DND-41 (cell line): ENCODE measurements at regions not wholly inside any gene's neighbourhood (a gene's known extent, or its start where the extent isn't known, plus 50 kb on each side); places are given as distances from the start of the nearest gene placed in this dataset.

Source experiments
- ATAC-seq: fragments of 200-7000 bp; cut with Tn5 transposase; 3 replicates; pipeline ENCODE4 v1.9.1; 2021; ENCODE audit warnings: low read depth; ENCODE audit not compliant: insufficient read depth
- DNase-seq: peaks from one replicate; pipeline ENCODE4 v3.0.0-alpha.2; 2020
- H2AFZ ChIP-seq: 2 replicates; pipeline ENCODE4 v1.6.0; 2012; ENCODE audit warnings: low read depth, low read length
- H3K27ac ChIP-seq: 2 replicates; pipeline ENCODE4 v1.5.1; 2012; ENCODE audit warnings: low read length, inconsistent platforms
- H3K27me3 ChIP-seq: fragments of 200-600 bp; sonication (generic); 2 replicates; pipeline ENCODE4 v1.6.0; 2012; ENCODE audit warnings: low read length, mild to moderate bottlenecking, inconsistent platforms; ENCODE audit not compliant: insufficient read depth, poor library complexity
- H3K36me3 ChIP-seq: 2 replicates; pipeline ENCODE4 v1.5.1; 2012; ENCODE audit warnings: low read length, inconsistent platforms; ENCODE audit not compliant: insufficient read depth
- H3K4me1 ChIP-seq: 2 replicates; pipeline ENCODE4 v1.5.1; 2012; ENCODE audit warnings: mild to moderate bottlenecking, low read length; ENCODE audit not compliant: insufficient read depth
- H3K4me2 ChIP-seq: 2 replicates; pipeline ENCODE4 v1.6.0; 2012; ENCODE audit warnings: mild to moderate bottlenecking, moderate library complexity, low read length, inconsistent platforms; ENCODE audit not compliant: insufficient read depth
- H3K4me3 ChIP-seq, 2 experiments: fragments of 200-600 bp in 1 of 2; shearing (Covaris generic) in 1 of 2; 2 replicates each; pipeline ENCODE4 v1.5.1; 2012 to 2016; ENCODE audit warnings: inconsistent platforms in 2 of 2, low read length in 2 of 2, mild to moderate bottlenecking in 2 of 2, low read depth in 1 of 2, moderate library complexity in 1 of 2
- H3K79me2 ChIP-seq: 2 replicates; pipeline ENCODE4 v1.6.0; 2012; ENCODE audit warnings: low read length, inconsistent platforms; ENCODE audit not compliant: insufficient read depth
- H3K9ac ChIP-seq: 2 replicates; pipeline ENCODE4 v1.6.0; 2012; ENCODE audit warnings: low read depth, mild to moderate bottlenecking, inconsistent platforms, low read length, moderate library complexity
- H3K9me3 ChIP-seq: 2 replicates; pipeline ENCODE4 v1.5.1; 2012; ENCODE audit warnings: low read length, moderate library complexity, mild to moderate bottlenecking, inconsistent platforms; ENCODE audit not compliant: insufficient read depth, severe bottlenecking
- H4K20me1 ChIP-seq: 2 replicates; pipeline ENCODE4 v1.6.0; 2012; ENCODE audit warnings: low read length; ENCODE audit not compliant: insufficient read depth
- CTCF ChIP-seq: IDR thresholded peaks from 2 replicates; pipeline ENCODE4 v1.5.1; 2012; ENCODE audit warnings: borderline replicate concordance, low read length, moderate library complexity, mild to moderate bottlenecking; ENCODE audit not compliant: poor library complexity, severe bottlenecking; ENCODE audit errors: extremely low read depth
- EZH2 ChIP-seq: IDR thresholded peaks from 3 replicates; pipeline ENCODE4 v1.6.1; 2012; ENCODE audit warnings: borderline replicate concordance, low read depth, mild to moderate bottlenecking, moderate library complexity, low read length, inconsistent platforms; ENCODE audit not compliant: severe bottlenecking

GRCh38 chr12:127594351-127594970 lies 672.5 kb upstream of the TMEM132C start:
- ATAC-seq (no peak), DNase-seq (no peak)
- no peak overlapping the region for H3K27ac ChIP-seq
- H3K27me3 ChIP-seq = no peaks in the 10 kb centered on the region
- TF ChIP-seq EZH2 = no peak
- no peak for TF ChIP-seq CTCF
- H2AFZ ChIP-seq = no peak overlapping the region
- no peak overlapping the region for H3K4me3 ChIP-seq
- no peaks in the 10 kb centered on the region for H3K4me1 ChIP-seq
- no peaks in the 10 kb centered on the region for H4K20me1 ChIP-seq
- H3K79me2 ChIP-seq = no peaks in the 10 kb centered on the region
- H3K4me2 ChIP-seq = no peak overlapping the region
- H3K36me3 ChIP-seq = no peaks in the 10 kb centered on the region
- no peaks in the 10 kb centered on the region for H3K9me3 ChIP-seq
- H3K9ac ChIP-seq = no peak overlapping the region

DNA sequence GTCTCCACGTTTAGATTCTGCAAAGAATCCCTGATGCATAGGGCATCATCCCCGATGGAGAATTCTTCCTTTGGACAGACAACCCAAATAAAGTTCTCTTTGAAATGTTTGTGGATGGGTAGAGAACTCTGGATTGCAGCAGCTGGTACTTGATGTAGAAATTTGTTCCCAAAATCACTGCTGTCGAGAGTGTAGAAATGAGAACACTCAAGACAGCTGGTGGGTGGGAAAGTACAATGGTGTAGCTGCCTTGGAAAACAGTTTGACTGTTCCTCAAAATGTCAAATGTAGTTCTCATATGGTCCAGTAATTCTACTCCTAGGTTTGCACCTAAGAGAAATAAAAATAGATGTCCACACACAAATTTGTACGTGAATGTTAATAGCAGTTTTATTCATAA lies 671.5 kb upstream of the TMEM132C start:
- Histone ChIP-seq H3K4me3 (no peak overlapping the region), H4K20me1 (no peaks in the 10 kb centered on the region), H3K79me2 (no peaks in the 10 kb centered on the region), H3K9me3 (no peaks in the 10 kb centered on the region), H3K9ac (no peak overlapping the region), H2AFZ (no peak overlapping the region), H3K27me3 (no peaks in the 10 kb centered on the region), H3K27ac (no peak overlapping the region), H3K36me3 (no peaks in the 10 kb centered on the region), H3K4me2 (no peak overlapping the region), H3K4me1 (no peaks in the 10 kb centered on the region)
- TF ChIP-seq EZH2 = no peak
- no peak for TF ChIP-seq CTCF
- no peak for DNase-seq
- ATAC-seq = no peak

DNA sequence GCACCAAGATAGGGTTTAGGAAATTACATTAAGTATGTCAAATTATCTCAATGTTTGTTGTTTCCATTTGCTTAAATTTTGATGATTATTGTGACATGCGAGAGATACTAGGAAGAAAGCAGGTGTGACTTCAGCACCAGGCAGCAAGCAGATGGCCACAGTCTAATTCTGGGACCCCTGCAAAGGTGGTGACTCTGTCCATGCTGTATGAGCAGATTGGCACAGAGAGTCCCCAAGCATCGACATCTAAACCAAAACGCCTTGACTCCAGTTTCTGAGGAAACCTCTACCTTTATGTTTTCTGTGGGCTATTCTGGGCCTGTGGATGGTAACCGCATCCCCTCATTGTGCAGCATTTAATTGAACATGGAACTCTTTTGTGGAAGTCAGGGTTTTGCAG lies 670.1 kb upstream of the TMEM132C start:
- TF ChIP-seq CTCF (no peak), EZH2 (no peak)
- no peaks in the 10 kb centered on the region for H3K79me2 ChIP-seq
- H3K27me3 ChIP-seq = no peaks in the 10 kb centered on the region
- no peak for ATAC-seq
- H3K9me3 ChIP-seq = no peaks in the 10 kb centered on the region
- DNase-seq = no peak
- no peaks in the 10 kb centered on the region for H3K4me1 ChIP-seq
- no peaks in the 10 kb centered on the region for H4K20me1 ChIP-seq
- H3K4me3 ChIP-seq = no peak overlapping the region
- no peak overlapping the region for H3K4me2 ChIP-seq
- H3K27ac ChIP-seq = no peak overlapping the region
- H3K9ac ChIP-seq = no peak overlapping the region
- H2AFZ ChIP-seq = no peak overlapping the region
- H3K36me3 ChIP-seq = no peaks in the 10 kb centered on the region

DNA sequence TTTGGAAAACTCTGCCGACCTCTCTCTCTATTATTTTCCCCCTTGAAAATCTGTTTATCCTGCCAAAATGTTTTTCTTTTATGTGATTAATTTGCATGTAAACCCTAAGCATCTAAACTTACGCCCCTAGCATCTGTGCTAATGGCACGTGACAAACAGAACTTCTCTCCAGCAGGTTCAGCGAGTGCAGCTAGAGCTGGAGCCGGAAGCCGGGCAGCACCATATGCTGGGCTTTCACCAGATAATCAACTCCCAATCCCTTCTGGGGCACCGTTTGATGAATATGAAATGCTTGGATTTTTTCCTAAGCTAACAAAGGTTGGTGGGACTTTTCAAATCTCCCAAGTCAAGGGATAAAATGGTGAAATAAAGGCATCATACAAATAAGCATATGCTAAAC lies 667.5 kb upstream of the TMEM132C start:
- no peaks in the 10 kb centered on the region for H3K36me3 ChIP-seq
- H3K4me2 ChIP-seq = no peak overlapping the region
- ATAC-seq (no peak), DNase-seq (no peak)
- H3K79me2 ChIP-seq = no peaks in the 10 kb centered on the region
- no peak overlapping the region for H3K27ac ChIP-seq
- no peaks in the 10 kb centered on the region for H3K9me3 ChIP-seq
- H2AFZ ChIP-seq = no peak overlapping the region
- H4K20me1 ChIP-seq = no peaks in the 10 kb centered on the region
- no peaks in the 10 kb centered on the region for H3K27me3 ChIP-seq
- TF ChIP-seq EZH2 (no peak), CTCF (no peak)
- H3K4me1 ChIP-seq = no peaks in the 10 kb centered on the region
- no peak overlapping the region for H3K9ac ChIP-seq
- no peak overlapping the region for H3K4me3 ChIP-seq
